K562 (cell line): ENCODE measurements at regions not wholly inside any gene's neighbourhood (a gene's known extent, or its start where the extent isn't known, plus 50 kb on each side); places are given as distances from the start of the nearest gene placed in this dataset.
"Not testable (repeated sequence)": the region's sequence is repeated elsewhere in the genome, so short reads cannot be mapped to it uniquely, and the experiment has no call there.

Experiments used
- ATAC-seq: fragments of 200-7000 bp; cut with Tn5 transposase; 3 replicates; pipeline ENCODE4 v1.9.1; 2020; ENCODE audit warnings: moderate library complexity
- BruUV-seq: library from RNA; stranded (reverse); fragments of 400-500 nt; replicated peaks from 2 replicates; lab custom pipeline; 2021; lab: Mats Ljungman, UMichigan
- CTCF ChIA-PET: fragments of 300-600 bp; formaldehyde crosslinking; extraction: SDS; loops from one replicate; lab custom pipeline; 2021; ENCODE audit warnings: low intra/inter-chr PET ratio; lab: Yijun Ruan, JAX
- POLR2A ChIA-PET: fragments of 300-600, 350-650 bp; sonication (Branson Sonifier 250); formaldehyde crosslinking; extraction: SDS; loops from one replicate; lab custom pipeline; 2021; ENCODE audit warnings: antibody characterized with exemption, inconsistent platforms; lab: Yijun Ruan, JAX
- DNase-seq, 4 experiments: peaks; one replicate each; pipeline versions ENCODE4 v3.0.0 to v3.0.0-alpha.2; 2011 to 2018; ENCODE audit warnings: low spot score in 3 of 4, mixed read lengths in 3 of 4; ENCODE audit errors: extremely low read depth in 1 of 4
- FAIRE-seq: peaks from 2 replicates; lab custom pipeline; 2011; peaks lifted over from hg19 to GRCh38; lab: Jason Lieb, UNC
- H2AFZ ChIP-seq: 2 replicates; pipeline ENCODE4 v1.6.0; 2011; ENCODE audit warnings: low read depth, low read length, control low read depth, inconsistent platforms
- H3K27ac ChIP-seq: fragments of 200-600 bp; 3 replicates; pipeline ENCODE4 v1.8.0; 2011; ENCODE audit warnings: low read depth, mild to moderate bottlenecking, control low read depth, inconsistent platforms, low read length, moderate library complexity, mixed read lengths; ENCODE audit errors: extremely low read depth
- H3K27me3 ChIP-seq, 2 experiments: fragments of 300-600 bp in 1 of 2; 2 replicates in 1 of 2; 3 replicates in 1 of 2; pipeline versions ENCODE4 v1.6.0 to v1.8.0; 2011; ENCODE audit warnings: inconsistent platforms in 2 of 2, low read length in 2 of 2, mild to moderate bottlenecking in 1 of 2, mixed read lengths in 1 of 2, moderate library complexity in 1 of 2; ENCODE audit not compliant: control insufficient read depth in 2 of 2, insufficient read depth in 2 of 2
- H3K36me3 ChIP-seq: fragments of 300-600 bp; 3 replicates; pipeline ENCODE4 v1.8.0; 2011; ENCODE audit warnings: mild to moderate bottlenecking, low read length, inconsistent platforms; ENCODE audit not compliant: control insufficient read depth, insufficient read depth
- H3K4me1 ChIP-seq, 2 experiments: fragments of 200-600 bp in 1 of 2; replicated peaks in 1 of 2; 2 replicates in 1 of 2; 3 replicates in 1 of 2; pipeline versions ENCODE4 v1.5.1 to v1.8.0; 2011; ENCODE audit warnings: inconsistent platforms in 2 of 2, low read length in 2 of 2, mild to moderate bottlenecking in 1 of 2, mixed read lengths in 1 of 2, moderate library complexity in 1 of 2; ENCODE audit not compliant: control insufficient read depth in 2 of 2, insufficient read depth in 2 of 2
- H3K4me2 ChIP-seq: 2 replicates; pipeline ENCODE4 v1.6.1; 2011; ENCODE audit warnings: low read length, control low read depth, inconsistent platforms, mixed read lengths; ENCODE audit not compliant: insufficient read depth
- H3K4me3 ChIP-seq: fragments of 200-600 bp; sonication (generic), shearing (Covaris generic); 2 replicates; pipeline ENCODE4 v1.5.1; 2016; ENCODE audit warnings: control low read depth, inconsistent platforms
- H3K79me2 ChIP-seq: fragments of 200-600 bp; 3 replicates; pipeline ENCODE4 v1.8.0; 2011; ENCODE audit warnings: low read length, inconsistent platforms; ENCODE audit not compliant: control insufficient read depth, insufficient read depth
- H3K9ac ChIP-seq, 2 experiments: 2 replicates each; pipeline versions ENCODE4 v1.6.0 to v1.6.1; 2011; ENCODE audit warnings: low read depth in 2 of 2, low read length in 2 of 2, control low read depth in 1 of 2, inconsistent platforms in 1 of 2, mild to moderate bottlenecking in 1 of 2, mixed read lengths in 1 of 2; ENCODE audit not compliant: insufficient read depth in 1 of 2
- H3K9me1 ChIP-seq: one replicate; pipeline ENCODE4 v1.6.0; 2011; ENCODE audit warnings: inconsistent platforms, mild to moderate bottlenecking, low read length, moderate library complexity; ENCODE audit not compliant: control insufficient read depth, insufficient read depth
- H3K9me3 ChIP-seq: replicated peaks from 2 replicates; pipeline ENCODE4 v1.5.1; 2011; ENCODE audit warnings: low read depth, low read length, inconsistent platforms; ENCODE audit not compliant: control insufficient read depth, insufficient read depth
- H4K20me1 ChIP-seq: replicated peaks from 2 replicates; pipeline ENCODE4 v1.6.1; 2011; ENCODE audit warnings: low read length, inconsistent platforms, mixed read lengths; ENCODE audit not compliant: control insufficient read depth, insufficient read depth
- C11orf30 ChIP-seq: fragments of 450-650 bp; IDR thresholded peaks from 2 replicates; pipeline ENCODE4 v1.6.1; 2016; ENCODE audit warnings: low read depth, mild to moderate bottlenecking
- E2F5 ChIP-seq: sonication (generic); formaldehyde crosslinking; IDR thresholded peaks from 2 replicates; pipeline ENCODE4 v1.8.0; 2022; ENCODE audit warnings: mild to moderate bottlenecking, missing genetic modification reagents
- EP400 ChIP-seq: fragments of 450-650 bp; IDR thresholded peaks from 2 replicates; pipeline ENCODE4 v1.6.1; 2017; ENCODE audit warnings: antibody characterized with exemption, mild to moderate bottlenecking, moderate library complexity
- KLF13 ChIP-seq: fragments of 450-650 bp; IDR thresholded peaks from 2 replicates; pipeline ENCODE4 v1.6.1; 2016; ENCODE audit warnings: missing genetic modification characterization, low read depth, mild to moderate bottlenecking, missing compliant biosample characterization, moderate library complexity, borderline replicate concordance
- MED1 ChIP-seq: sonication (generic); formaldehyde crosslinking; IDR thresholded peaks from 2 replicates; pipeline ENCODE4 v1.8.1; 2023; ENCODE audit warnings: missing genetic modification reagents, borderline replicate concordance
- NFE2L1 ChIP-seq: fragments of 450-650 bp; IDR thresholded peaks from 2 replicates; pipeline ENCODE4 v1.6.1; 2016; ENCODE audit warnings: missing genetic modification characterization, low read depth, mild to moderate bottlenecking, missing compliant biosample characterization, moderate library complexity, borderline replicate concordance
- TRIM25 ChIP-seq: fragments of 450-650 bp; IDR thresholded peaks from 2 replicates; pipeline ENCODE4 v1.7.0; 2016; ENCODE audit warnings: borderline replicate concordance
- ZNF3 ChIP-seq: fragments of 250-450 bp; sonication (Bioruptor Pico); IDR thresholded peaks from 2 replicates; pipeline ENCODE4 v1.5.0; 2021; ENCODE audit warnings: mild to moderate bottlenecking, moderate library complexity
- WGBS: fragments of 100-300 bp; shearing (Covaris generic); methylation state at CpG from one replicate; pipeline ENCODE4 v1.1.6; 2016; ENCODE audit warnings: low coverage, mixed read lengths; ENCODE audit not compliant: insufficient coverage; ENCODE audit errors: missing lambda C conversion rate; 5-methylcytosine and 5-hydroxymethylcytosine counted together
- in situ Hi-C: fragments of 300-500 bp; cut with MboI; formaldehyde crosslinking; loops from 4 replicates; pipeline ENCODE4 v1.15.0; 2018; ENCODE audit warnings: inconsistent platforms, mixed read lengths
- intact Hi-C: fragments of 100-400 bp; cut with micrococcal nuclease; formaldehyde crosslinking; loops from 2 replicates; pipeline ENCODE4 v1.14.2; 2022

GRCh38 chr4:33948921-33949320 is 2295.4 kb downstream of the ARAP2 start (continued):
- TF ChIP-seq MED1 (CRISPR knock-in tag), result no peak

GRCh38 chr4:33953848-33954247 is 2290.5 kb downstream of the ARAP2 start:
- CTCF ChIA-PET, H3K27me3 ChIP-seq, H3K9me3 ChIP-seq, H3K9ac ChIP-seq, DNase-seq, H3K27ac ChIP-seq, H4K20me1 ChIP-seq, POLR2A ChIA-PET, BruUV-seq, H3K4me1 ChIP-seq, H2AFZ ChIP-seq, H3K4me3 ChIP-seq, FAIRE-seq, H3K4me2 ChIP-seq, H3K79me2 ChIP-seq, intact Hi-C loops, in situ Hi-C loops, H3K36me3 ChIP-seq, ATAC-seq, H3K9me1 ChIP-seq: not testable (repeated sequence)
- 0% methylated on average over 4 of the region's 4 CpGs for WGBS

- Histone ChIP-seq H3K4me3 (no peak overlapping the region), H3K27ac (no peak overlapping the region), H3K9me3 (no peaks in the 10 kb centered on the region), H3K4me1 (no peaks in the 10 kb centered on the region), H4K20me1 (no peaks in the 10 kb centered on the region), H3K27me3 (no peaks in the 10 kb centered on the region), H2AFZ (no peak overlapping the region), H3K9ac (no peak overlapping the region), H3K36me3 (no peaks in the 10 kb centered on the region), H3K4me2 (no peak overlapping the region), H3K9me1 (no peaks in the 10 kb centered on the region), H3K79me2 (no peaks in the 10 kb centered on the region)
- intact Hi-C loops (no loop called here), in situ Hi-C loops (no loop called here)
- POLR2A ChIA-PET, result no interaction called here
- BruUV-seq, result no TSS peak
- ATAC-seq (no peak), FAIRE-seq (no peak), DNase-seq (no peak)
- WGBS, result 19% methylated on average over 7 of the region's 10 CpGs
- no peak for TF ChIP-seq EP400
- TF ChIP-seq ZNF3 (CRISPR knock-in tag), result no peak
- TF ChIP-seq NFE2L1 (tag), result no peak
- TF ChIP-seq TRIM25, result no peak
- TF ChIP-seq C11orf30, result no peak
- no peak for TF ChIP-seq E2F5 (CRISPR knock-in tag)
- no peak for TF ChIP-seq KLF13
- CTCF ChIA-PET, result no interaction called here
Observed at GRCh38 chr4:33954759-33955158, 2289.6 kb downstream of the ARAP2 start.
